NCI-H510A treated with DMSO at 0.1 percent for 48 hours (cell line): ENCODE measurements at regions not wholly inside any gene's neighbourhood (a gene's known extent, or its start where the extent isn't known, plus 50 kb on each side); places are given as distances from the start of the nearest gene placed in this dataset.
"Not testable (repeated sequence)": the region's sequence is repeated elsewhere in the genome, so short reads cannot be mapped to it uniquely, and the experiment has no call there.

Source experiments
- DNase-seq: peaks from one replicate; lab custom pipeline; 2025; lab: John Stamatoyannopoulos, UW

GRCh38 chr10:23955456-23956225 is 253.3 kb upstream of the KIAA1217 start:
- no peak for DNase-seq

GRCh38 chr10:23965123-23965522 is 243.8 kb upstream of the KIAA1217 start:
- DNase-seq = no peak

- DNase-seq = no peak
These were observed 243.1 kb upstream of the KIAA1217 start for GRCh38 chr10:23965880-23966279.

- no peak for DNase-seq
These were observed 242.4 kb upstream of the KIAA1217 start for GRCh38 chr10:23966504-23967051.

- no peak for DNase-seq
These were observed 240.6 kb upstream of the KIAA1217 start for GRCh38 chr10:23968301-23968700.

- DNase-seq = no peak
These were observed 234.1 kb upstream of the KIAA1217 start for GRCh38 chr10:23974746-23975272.

GRCh38 chr10:23975431-23975830 is 233.5 kb upstream of the KIAA1217 start:
- no peak for DNase-seq

- DNase-seq = no peak
These were observed 232.7 kb upstream of the KIAA1217 start for GRCh38 chr10:23976275-23976674.

GRCh38 chr10:23978317-23978716 is 230.6 kb upstream of the KIAA1217 start:
- DNase-seq = no peak

- DNase-seq = no peak
These were observed 228.8 kb upstream of the KIAA1217 start for GRCh38 chr10:23980094-23980493.

- no peak for DNase-seq
These were observed 227.2 kb upstream of the KIAA1217 start for GRCh38 chr10:23981520-23982309.

- not testable (repeated sequence) for DNase-seq
These were observed 224.5 kb upstream of the KIAA1217 start for GRCh38 chr10:23984405-23984804.

GRCh38 chr10:23988006-23988405 is 220.9 kb upstream of the KIAA1217 start:
- DNase-seq = no peak

GRCh38 chr10:23994459-23995046 is 214.4 kb upstream of the KIAA1217 start:
- DNase-seq = no peak

- no peak for DNase-seq
These were observed 209.5 kb upstream of the KIAA1217 start for GRCh38 chr10:23999445-23999844.

GRCh38 chr10:24000271-24000813 is 208.6 kb upstream of the KIAA1217 start:
- no peak for DNase-seq

GRCh38 chr10:24006741-24007140 is 202.2 kb upstream of the KIAA1217 start:
- DNase-seq = no peak

- DNase-seq = no peak
These were observed 201.6 kb upstream of the KIAA1217 start for GRCh38 chr10:24007359-24007758.

- DNase-seq = no peak
These were observed 200.5 kb upstream of the KIAA1217 start for GRCh38 chr10:24008164-24009091.

GRCh38 chr10:24009115-24009514 is 199.8 kb upstream of the KIAA1217 start:
- no peak for DNase-seq

- DNase-seq = no peak
These were observed 199.2 kb upstream of the KIAA1217 start for GRCh38 chr10:24009736-24010135.
